GM10248 (cell line): ENCODE measurements at regions not wholly inside any gene's neighbourhood (a gene's known extent, or its start where the extent isn't known, plus 50 kb on each side); places are given as distances from the start of the nearest gene placed in this dataset.

Source experiments
- CTCF ChIA-PET: fragments of 300-600 bp; sonication (Branson Sonifier 250); formaldehyde crosslinking; extraction: SDS; loops from one replicate; lab custom pipeline; 2021; ENCODE audit warnings: antibody characterized with exemption; lab: Yijun Ruan, JAX
- POLR2A ChIA-PET: fragments of 350-650 bp; sonication (Branson Sonifier 250); formaldehyde crosslinking; extraction: SDS; loops from one replicate; lab custom pipeline; 2020; ENCODE audit warnings: antibody characterized with exemption; lab: Yijun Ruan, JAX
- DNase-seq: peaks from one replicate; pipeline ENCODE4 v3.0.0; 2012; ENCODE audit errors: extremely low spot score
- TF ChIP-seq, protein P1 (sequence below): IDR thresholded peaks from 2 replicates; pipeline ENCODE4 v1.5.1; 2012; ENCODE audit warnings: mild to moderate bottlenecking, low read depth; ENCODE audit errors: extremely low read depth, missing control alignments, control extremely low read depth

DNA sequence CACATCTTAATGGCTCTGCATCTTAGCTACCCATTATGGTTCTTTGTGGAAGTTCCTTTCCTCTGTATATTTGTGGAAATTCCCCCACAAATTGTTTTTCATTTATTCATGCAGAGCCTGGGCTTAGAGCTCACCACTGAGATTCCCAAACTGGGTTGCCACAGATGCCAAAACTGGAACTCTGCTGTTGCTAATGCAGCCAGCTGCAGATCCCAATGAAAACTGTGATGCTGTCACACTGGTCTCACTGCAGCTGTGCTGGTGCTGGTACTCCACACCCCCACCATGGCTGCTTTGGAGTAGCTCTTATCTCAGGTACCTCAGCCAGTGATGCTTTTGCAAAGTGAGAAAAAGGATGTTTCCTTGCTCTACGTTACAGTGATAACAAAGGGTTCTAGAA lies 87.7 kb downstream of the DCK start:
- TF ChIP-seq, protein P1, sequence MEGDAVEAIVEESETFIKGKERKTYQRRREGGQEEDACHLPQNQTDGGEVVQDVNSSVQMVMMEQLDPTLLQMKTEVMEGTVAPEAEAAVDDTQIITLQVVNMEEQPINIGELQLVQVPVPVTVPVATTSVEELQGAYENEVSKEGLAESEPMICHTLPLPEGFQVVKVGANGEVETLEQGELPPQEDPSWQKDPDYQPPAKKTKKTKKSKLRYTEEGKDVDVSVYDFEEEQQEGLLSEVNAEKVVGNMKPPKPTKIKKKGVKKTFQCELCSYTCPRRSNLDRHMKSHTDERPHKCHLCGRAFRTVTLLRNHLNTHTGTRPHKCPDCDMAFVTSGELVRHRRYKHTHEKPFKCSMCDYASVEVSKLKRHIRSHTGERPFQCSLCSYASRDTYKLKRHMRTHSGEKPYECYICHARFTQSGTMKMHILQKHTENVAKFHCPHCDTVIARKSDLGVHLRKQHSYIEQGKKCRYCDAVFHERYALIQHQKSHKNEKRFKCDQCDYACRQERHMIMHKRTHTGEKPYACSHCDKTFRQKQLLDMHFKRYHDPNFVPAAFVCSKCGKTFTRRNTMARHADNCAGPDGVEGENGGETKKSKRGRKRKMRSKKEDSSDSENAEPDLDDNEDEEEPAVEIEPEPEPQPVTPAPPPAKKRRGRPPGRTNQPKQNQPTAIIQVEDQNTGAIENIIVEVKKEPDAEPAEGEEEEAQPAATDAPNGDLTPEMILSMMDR: no peak
- CTCF ChIA-PET: no interaction called here
- no peak for DNase-seq
- POLR2A ChIA-PET: no interaction called here

DNA sequence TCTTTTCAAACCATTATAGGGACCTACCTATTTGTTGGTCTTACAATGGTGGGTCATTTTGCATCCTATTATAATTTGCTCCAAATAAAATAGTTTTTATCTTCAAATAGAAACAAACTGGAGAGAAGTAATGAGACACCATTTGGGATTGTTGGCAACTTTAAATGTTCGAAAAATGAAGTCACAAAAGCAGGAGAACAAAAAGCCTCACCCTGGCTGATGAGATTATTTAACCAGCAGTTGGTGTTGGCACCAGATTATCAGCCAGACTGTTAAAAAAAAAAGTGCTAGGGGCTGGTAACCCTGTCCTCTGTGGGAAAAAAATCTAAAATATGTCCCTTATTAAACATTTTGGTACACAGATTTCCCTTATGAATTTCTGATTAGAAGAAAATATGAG lies 100.3 kb downstream of the DCK start:
- CTCF ChIA-PET: interaction anchor here (1.5 kb wide), 1 partner anchor 18 kb away, joined by 3 read pairs; no protein-coding TSS in a partner anchor
- TF ChIP-seq, protein P1: no peak
- DNase-seq: no peak
- POLR2A ChIA-PET: no interaction called here

DNA sequence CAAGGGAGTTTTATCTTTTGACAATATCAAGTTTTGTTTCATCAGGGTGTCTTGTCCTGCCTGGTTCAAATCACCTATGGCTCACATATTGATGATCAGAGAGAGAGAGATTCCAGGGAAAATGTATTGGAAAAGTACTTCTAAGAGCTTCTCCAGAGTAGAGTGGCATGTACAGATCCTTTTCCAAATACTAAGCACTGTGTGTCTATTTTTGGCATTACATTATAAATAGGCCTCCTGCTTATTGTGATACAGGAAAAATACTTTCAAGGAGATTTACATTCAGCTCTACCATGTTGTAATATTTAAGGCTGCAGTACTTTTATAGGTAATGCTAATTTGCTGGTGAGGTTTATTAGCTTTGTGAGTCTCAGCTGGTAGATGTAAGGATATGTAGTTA lies 100.8 kb downstream of the DCK start:
- TF ChIP-seq, protein P1: no peak
- CTCF ChIA-PET: interaction anchor here (1.5 kb wide), 1 partner anchor 17 kb away, joined by 3 read pairs; no protein-coding TSS in a partner anchor
- POLR2A ChIA-PET: no interaction called here

DNA sequence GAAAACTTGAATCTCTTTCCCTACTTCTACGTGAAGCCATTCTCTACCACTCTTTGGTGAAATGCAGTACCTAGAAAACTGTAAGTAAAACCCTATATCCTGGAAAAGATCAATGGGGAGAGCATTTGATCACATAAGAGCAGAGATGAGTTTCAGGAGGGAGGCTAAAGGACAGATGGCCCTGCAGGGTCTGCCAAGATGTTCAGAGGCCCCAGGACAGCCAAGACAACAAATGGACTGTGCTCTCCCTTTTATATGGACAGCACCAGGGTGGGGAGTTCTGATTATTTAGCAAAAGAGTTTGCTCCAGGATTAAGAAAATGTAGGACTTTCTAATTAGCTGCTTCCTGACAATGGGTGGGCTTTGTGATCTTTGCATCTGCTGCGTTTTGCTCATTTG lies 101.7 kb downstream of the DCK start:
- DNase-seq: no peak
- ChIA-PET CTCF (interaction anchor here (1.5 kb wide), 1 partner anchor 16 kb away, joined by 3 read pairs; no protein-coding TSS in a partner anchor), POLR2A (no interaction called here)
- TF ChIP-seq, protein P1: no peak

More for the DNA sequence above, 100.8 kb downstream of the DCK start:
- no peak for DNase-seq

DNA sequence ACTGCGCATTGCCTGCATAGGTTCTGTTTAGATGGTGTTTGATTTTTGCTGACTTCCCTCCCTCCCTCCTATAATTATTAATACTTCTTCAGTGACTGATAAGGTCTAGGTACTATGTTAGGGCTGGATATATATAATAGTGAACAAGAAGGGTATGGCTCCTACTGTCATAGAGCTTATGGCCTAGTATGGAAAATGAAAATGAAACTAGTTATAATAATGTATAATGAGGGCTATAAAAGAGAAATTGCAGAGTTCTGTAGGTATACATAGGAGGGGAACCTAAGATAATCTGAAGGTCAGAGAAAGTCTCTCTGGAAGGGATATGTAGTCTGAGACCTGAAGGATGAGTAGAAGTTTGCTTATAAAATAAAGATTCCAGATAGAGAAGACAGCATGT lies 102.1 kb downstream of the DCK start:
- ChIA-PET CTCF (no interaction called here), POLR2A (no interaction called here)
- TF ChIP-seq, protein P1: no peak
- no peak for DNase-seq

DNA sequence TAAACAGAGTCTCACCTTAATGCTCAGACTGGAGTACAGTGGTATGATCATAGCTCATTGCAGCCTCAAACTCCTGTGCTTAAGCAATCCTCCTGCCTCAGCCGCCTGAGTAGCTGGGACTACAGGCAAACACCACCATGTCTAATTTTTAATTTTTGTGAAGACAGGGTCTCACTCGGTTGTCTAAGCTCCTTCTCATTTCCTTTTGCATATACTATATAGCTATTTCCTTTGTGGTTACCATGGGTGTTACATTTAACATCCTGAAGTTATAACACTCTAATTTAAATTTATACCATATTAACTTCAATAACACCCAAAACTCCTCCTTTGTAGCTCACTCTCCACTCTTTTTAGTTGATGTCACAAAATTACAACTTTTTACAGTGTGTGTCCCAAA lies 114.3 kb downstream of the DCK start:
- DNase-seq: no peak
- TF ChIP-seq, protein P1: no peak
- ChIA-PET POLR2A (no interaction called here), CTCF (interaction anchor here (1.1 kb wide), 1 partner anchor 24 kb away, joined by 4 read pairs; no protein-coding TSS in a partner anchor)
